ENCODE measurements at regions not wholly inside any gene's neighbourhood (a gene's known extent, or its start where the extent isn't known, plus 50 kb on each side); places are given as distances from the start of the nearest gene placed in this dataset.

DNA sequence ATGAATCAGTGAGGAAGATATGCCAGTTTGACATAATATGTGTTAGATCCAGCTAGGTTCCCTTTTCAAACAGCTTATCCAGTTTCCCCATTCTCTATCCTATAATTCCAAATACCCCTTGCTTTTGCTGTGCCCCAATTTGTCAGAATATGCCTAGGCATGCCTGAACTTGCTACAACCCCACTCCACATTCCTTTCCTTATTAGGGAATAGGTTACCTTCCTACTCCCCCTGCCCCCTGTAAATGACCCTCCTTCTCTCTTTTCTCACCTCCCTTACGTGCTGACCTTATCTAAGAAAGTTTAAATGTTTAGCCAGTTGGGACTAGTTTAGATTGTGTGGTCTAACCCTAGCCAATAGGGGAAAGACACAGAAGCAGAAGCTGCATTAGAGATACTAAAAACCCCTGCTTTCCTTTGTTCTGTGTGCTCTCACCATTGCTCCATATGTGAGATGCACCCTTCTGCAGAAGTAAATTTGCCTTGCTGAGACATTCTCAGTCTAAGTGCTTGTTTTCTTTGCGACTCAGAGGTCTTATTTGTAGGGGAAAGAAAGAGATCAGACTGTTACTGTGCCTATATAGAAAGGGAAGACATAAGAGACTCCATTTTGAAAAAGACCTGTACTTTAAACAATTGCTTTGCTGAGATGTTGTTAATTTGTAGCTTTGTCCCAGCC, 267.8 kb downstream of the SH2D4B start:
- TF ChIP-seq, protein P1, sequence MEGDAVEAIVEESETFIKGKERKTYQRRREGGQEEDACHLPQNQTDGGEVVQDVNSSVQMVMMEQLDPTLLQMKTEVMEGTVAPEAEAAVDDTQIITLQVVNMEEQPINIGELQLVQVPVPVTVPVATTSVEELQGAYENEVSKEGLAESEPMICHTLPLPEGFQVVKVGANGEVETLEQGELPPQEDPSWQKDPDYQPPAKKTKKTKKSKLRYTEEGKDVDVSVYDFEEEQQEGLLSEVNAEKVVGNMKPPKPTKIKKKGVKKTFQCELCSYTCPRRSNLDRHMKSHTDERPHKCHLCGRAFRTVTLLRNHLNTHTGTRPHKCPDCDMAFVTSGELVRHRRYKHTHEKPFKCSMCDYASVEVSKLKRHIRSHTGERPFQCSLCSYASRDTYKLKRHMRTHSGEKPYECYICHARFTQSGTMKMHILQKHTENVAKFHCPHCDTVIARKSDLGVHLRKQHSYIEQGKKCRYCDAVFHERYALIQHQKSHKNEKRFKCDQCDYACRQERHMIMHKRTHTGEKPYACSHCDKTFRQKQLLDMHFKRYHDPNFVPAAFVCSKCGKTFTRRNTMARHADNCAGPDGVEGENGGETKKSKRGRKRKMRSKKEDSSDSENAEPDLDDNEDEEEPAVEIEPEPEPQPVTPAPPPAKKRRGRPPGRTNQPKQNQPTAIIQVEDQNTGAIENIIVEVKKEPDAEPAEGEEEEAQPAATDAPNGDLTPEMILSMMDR (IDR thresholded peaks at IDR 0.05 in 4 of 5, conservative IDR thresholded peaks at IDR 0.05 in 1 of 5), result no peak
- TF ChIP-seq POLR2A (IDR thresholded peaks at IDR 0.05), result no peak
